HepG2 (cell line): ENCODE measurements at regions not wholly inside any gene's neighbourhood (a gene's known extent, or its start where the extent isn't known, plus 50 kb on each side); places are given as distances from the start of the nearest gene placed in this dataset.

Experiments
- ATAC-seq: fragments of 200-7000 bp; cut with Tn5 transposase; 3 replicates; pipeline ENCODE4 v1.9.1; 2020; ENCODE audit warnings: mild to moderate bottlenecking, moderate library complexity
- BruUV-seq: library from RNA; stranded (reverse); fragments of 400-500 nt; replicated peaks from 2 replicates; lab custom pipeline; 2021; lab: Mats Ljungman, UMichigan
- CTCF ChIA-PET: fragments of 300-600 bp; formaldehyde crosslinking; extraction: SDS; loops from one replicate; lab custom pipeline; 2021; ENCODE audit warnings: low total read pairs, inconsistent platforms, low intra/inter-chr PET ratio; lab: Yijun Ruan, JAX
- POLR2A ChIA-PET: fragments of 350-600 bp; sonication (Branson Sonifier 250); formaldehyde crosslinking; loops from one replicate; lab custom pipeline; 2020; ENCODE audit warnings: antibody characterized with exemption, inconsistent platforms; lab: Yijun Ruan, JAX
- DNase-seq: peaks from one replicate; pipeline ENCODE4 v3.0.0-alpha.2; 2015; ENCODE audit warnings: low spot score
- FAIRE-seq: peaks from 3 replicates; lab custom pipeline; 2011; peaks lifted over from hg19 to GRCh38; lab: Jason Lieb, UNC
- H2AFZ ChIP-seq: one replicate; pipeline ENCODE4 v1.6.1; 2011; ENCODE audit warnings: low read length, inconsistent platforms
- H3K27ac ChIP-seq: fragments of 300-600 bp; 3 replicates; pipeline ENCODE4 v1.8.0; 2011; ENCODE audit warnings: mixed run types, mild to moderate bottlenecking, mixed read lengths, low read length, inconsistent platforms; ENCODE audit not compliant: insufficient read depth; ENCODE audit errors: extremely low read length
- H3K27me3 ChIP-seq, 2 experiments: fragments of 200-600 bp in 1 of 2; 2 replicates in 1 of 2; 3 replicates in 1 of 2; pipeline versions ENCODE4 v1.6.0 to v1.8.0; 2011; ENCODE audit warnings: low read length in 2 of 2, mild to moderate bottlenecking in 2 of 2, moderate library complexity in 2 of 2, inconsistent platforms in 1 of 2; ENCODE audit not compliant: insufficient read depth in 2 of 2, control insufficient read depth in 1 of 2
- H3K36me3 ChIP-seq, 2 experiments: fragments of 200-600 bp in 1 of 2; replicated peaks in 1 of 2; 2 replicates in 1 of 2; 3 replicates in 1 of 2; pipeline versions ENCODE4 v1.5.1 to v1.8.0; 2011; ENCODE audit warnings: low read length in 2 of 2, inconsistent platforms in 1 of 2; ENCODE audit not compliant: insufficient read depth in 2 of 2, control insufficient read depth in 1 of 2
- H3K4me1 ChIP-seq: 2 replicates; pipeline ENCODE4 v1.5.1; 2012; ENCODE audit warnings: low read length, inconsistent platforms; ENCODE audit not compliant: insufficient read depth
- H3K4me2 ChIP-seq: 2 replicates; pipeline ENCODE4 v1.6.0; 2011; ENCODE audit warnings: low read depth, low read length, inconsistent platforms
- H3K4me3 ChIP-seq, 3 experiments: fragments of 200-600 bp in 1 of 3; sonication (generic), shearing (Covaris generic) in 1 of 3; replicated peaks in 1 of 3; 2 replicates each; pipeline ENCODE4 v1.5.1; 2011 to 2016; ENCODE audit warnings: low read length in 3 of 3, inconsistent platforms in 2 of 3, low read depth in 2 of 3, mild to moderate bottlenecking in 2 of 3, control low read depth in 1 of 3, mixed read lengths in 1 of 3; ENCODE audit not compliant: insufficient read depth in 1 of 3
- H3K79me2 ChIP-seq: one replicate; pipeline ENCODE4 v1.6.1; 2011; ENCODE audit warnings: low read length, inconsistent platforms; ENCODE audit not compliant: insufficient read depth
- H3K9ac ChIP-seq: 2 replicates; pipeline ENCODE4 v1.6.0; 2011; ENCODE audit warnings: mild to moderate bottlenecking, low read depth, low read length, inconsistent platforms; ENCODE audit not compliant: insufficient read depth
- H3K9me3 ChIP-seq: 2 replicates; pipeline ENCODE4 v1.5.1; 2012; ENCODE audit warnings: mild to moderate bottlenecking, low read length
- H4K20me1 ChIP-seq: 2 replicates; pipeline ENCODE4 v1.6.0; 2011; ENCODE audit warnings: inconsistent platforms, mild to moderate bottlenecking, low read length, moderate library complexity; ENCODE audit not compliant: insufficient read depth
- HHEX ChIP-seq: IDR thresholded peaks from 2 replicates; pipeline ENCODE4 v1.6.1; 2016; ENCODE audit warnings: control low read depth
- IRF2 ChIP-seq: IDR thresholded peaks from 2 replicates; pipeline ENCODE4 v1.6.1; 2018; ENCODE audit warnings: missing genetic modification reagents, missing compliant biosample characterization
- NKX3-1 ChIP-seq: sonication (generic); formaldehyde crosslinking; IDR thresholded peaks from 2 replicates; pipeline ENCODE4 v1.5.0; 2020; ENCODE audit warnings: missing genetic modification reagents
- PHF8 ChIP-seq: sonication (generic); formaldehyde crosslinking; IDR thresholded peaks from 2 replicates; pipeline ENCODE4 v1.5.0; 2020; ENCODE audit warnings: missing genetic modification reagents
- PLRG1 ChIP-seq: fragments of 450-650 bp; conservative IDR thresholded peaks from 2 replicates; pipeline ENCODE4 v1.6.1; 2016
- SRY ChIP-seq: sonication (generic); formaldehyde crosslinking; IDR thresholded peaks from 2 replicates; pipeline ENCODE4 v1.8.0; 2022; ENCODE audit warnings: mild to moderate bottlenecking, missing genetic modification reagents
- WGBS: methylation state at CpG from one replicate; pipeline ENCODE4 v1.1.6; 2017; ENCODE audit warnings: low lambda C conversion rate; 5-methylcytosine and 5-hydroxymethylcytosine counted together
- in situ Hi-C: cut with HindIII; loops from 2 replicates; pipeline ENCODE4 v1.10.0; 2017; ENCODE audit warnings: low pct_unique_long_range_greater_than_20kb; ENCODE audit not compliant: extremely low pct_ligation_motif_present
- intact Hi-C: fragments of 100-400 bp; cut with micrococcal nuclease; formaldehyde crosslinking; loops from one replicate; pipeline ENCODE4 v1.10.0; 2022; ENCODE audit not compliant: unreplicated experiment
- TF ChIP-seq, protein P1 (sequence below): sonication (generic); formaldehyde crosslinking; IDR thresholded peaks from 2 replicates; pipeline ENCODE4 v1.4.0; 2020; ENCODE audit warnings: missing genetic modification reagents, borderline replicate concordance
- TF ChIP-seq, protein P2 (sequence below): sonication (generic); formaldehyde crosslinking; IDR thresholded peaks from 2 replicates; pipeline ENCODE4 v1.9.0; 2021; ENCODE audit warnings: missing genetic modification reagents, borderline replicate concordance
- TF ChIP-seq, protein P3 (sequence below): sonication (generic); formaldehyde crosslinking; IDR thresholded peaks from 2 replicates; pipeline ENCODE4 v1.4.0; 2020; ENCODE audit warnings: missing genetic modification reagents, low read depth, mild to moderate bottlenecking, borderline replicate concordance

DNA sequence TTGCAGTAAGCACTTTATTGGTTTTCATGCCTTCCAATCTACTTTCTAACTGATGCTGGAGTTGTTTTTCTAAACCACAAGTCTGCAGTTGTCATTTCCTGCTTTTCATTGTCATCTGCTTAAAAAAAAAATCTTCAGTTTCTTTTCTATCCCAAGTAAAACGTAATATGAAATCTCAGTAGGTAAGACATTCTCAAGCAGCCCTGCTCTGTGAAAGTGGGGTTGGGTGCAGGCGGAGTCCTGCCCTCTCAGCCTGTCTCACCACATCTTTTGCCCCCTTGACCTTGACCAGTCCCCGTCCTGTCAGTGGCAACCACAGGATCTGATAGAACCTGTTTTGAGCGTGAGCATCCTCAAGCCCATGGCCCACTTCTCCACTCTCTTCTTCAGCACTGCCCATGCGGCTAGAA, 80.0 kb upstream of the CPO start:
- ChIA-PET POLR2A (no interaction called here), CTCF (no interaction called here)
- no peaks in the 10 kb centered on the region for H4K20me1 ChIP-seq
- TF ChIP-seq, protein P1, sequence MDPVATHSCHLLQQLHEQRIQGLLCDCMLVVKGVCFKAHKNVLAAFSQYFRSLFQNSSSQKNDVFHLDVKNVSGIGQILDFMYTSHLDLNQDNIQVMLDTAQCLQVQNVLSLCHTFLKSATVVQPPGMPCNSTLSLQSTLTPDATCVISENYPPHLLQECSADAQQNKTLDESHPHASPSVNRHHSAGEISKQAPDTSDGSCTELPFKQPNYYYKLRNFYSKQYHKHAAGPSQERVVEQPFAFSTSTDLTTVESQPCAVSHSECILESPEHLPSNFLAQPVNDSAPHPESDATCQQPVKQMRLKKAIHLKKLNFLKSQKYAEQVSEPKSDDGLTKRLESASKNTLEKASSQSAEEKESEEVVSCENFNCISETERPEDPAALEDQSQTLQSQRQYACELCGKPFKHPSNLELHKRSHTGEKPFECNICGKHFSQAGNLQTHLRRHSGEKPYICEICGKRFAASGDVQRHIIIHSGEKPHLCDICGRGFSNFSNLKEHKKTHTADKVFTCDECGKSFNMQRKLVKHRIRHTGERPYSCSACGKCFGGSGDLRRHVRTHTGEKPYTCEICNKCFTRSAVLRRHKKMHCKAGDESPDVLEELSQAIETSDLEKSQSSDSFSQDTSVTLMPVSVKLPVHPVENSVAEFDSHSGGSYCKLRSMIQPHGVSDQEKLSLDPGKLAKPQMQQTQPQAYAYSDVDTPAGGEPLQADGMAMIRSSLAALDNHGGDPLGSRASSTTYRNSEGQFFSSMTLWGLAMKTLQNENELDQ, result no peak
- TF ChIP-seq IRF2 (CRISPR knock-in tag) (no peak), HHEX (CRISPR knock-in tag) (no peak), NKX3-1 (CRISPR knock-in tag) (no peak), SRY (CRISPR knock-in tag) (no peak), PHF8 (CRISPR knock-in tag) (no peak), PLRG1 (no peak)
- TF ChIP-seq, protein P2, sequence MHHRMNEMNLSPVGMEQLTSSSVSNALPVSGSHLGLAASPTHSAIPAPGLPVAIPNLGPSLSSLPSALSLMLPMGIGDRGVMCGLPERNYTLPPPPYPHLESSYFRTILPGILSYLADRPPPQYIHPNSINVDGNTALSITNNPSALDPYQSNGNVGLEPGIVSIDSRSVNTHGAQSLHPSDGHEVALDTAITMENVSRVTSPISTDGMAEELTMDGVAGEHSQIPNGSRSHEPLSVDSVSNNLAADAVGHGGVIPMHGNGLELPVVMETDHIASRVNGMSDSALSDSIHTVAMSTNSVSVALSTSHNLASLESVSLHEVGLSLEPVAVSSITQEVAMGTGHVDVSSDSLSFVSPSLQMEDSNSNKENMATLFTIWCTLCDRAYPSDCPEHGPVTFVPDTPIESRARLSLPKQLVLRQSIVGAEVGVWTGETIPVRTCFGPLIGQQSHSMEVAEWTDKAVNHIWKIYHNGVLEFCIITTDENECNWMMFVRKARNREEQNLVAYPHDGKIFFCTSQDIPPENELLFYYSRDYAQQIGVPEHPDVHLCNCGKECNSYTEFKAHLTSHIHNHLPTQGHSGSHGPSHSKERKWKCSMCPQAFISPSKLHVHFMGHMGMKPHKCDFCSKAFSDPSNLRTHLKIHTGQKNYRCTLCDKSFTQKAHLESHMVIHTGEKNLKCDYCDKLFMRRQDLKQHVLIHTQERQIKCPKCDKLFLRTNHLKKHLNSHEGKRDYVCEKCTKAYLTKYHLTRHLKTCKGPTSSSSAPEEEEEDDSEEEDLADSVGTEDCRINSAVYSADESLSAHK (CRISPR knock-in tag), result no peak
- TF ChIP-seq, protein P3, sequence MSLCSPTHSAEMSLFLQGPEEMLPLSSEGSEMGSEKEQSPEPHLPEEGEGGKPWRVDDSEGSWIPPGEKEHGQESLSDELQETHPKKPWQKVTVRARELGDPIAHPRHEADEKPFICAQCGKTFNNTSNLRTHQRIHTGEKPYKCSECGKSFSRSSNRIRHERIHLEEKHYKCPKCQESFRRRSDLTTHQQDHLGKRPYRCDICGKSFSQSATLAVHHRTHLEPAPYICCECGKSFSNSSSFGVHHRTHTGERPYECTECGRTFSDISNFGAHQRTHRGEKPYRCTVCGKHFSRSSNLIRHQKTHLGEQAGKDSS, result no peak
- H3K27ac ChIP-seq, result no peak overlapping the region
- H3K27me3 ChIP-seq, result no peaks in the 10 kb centered on the region; a peak in 1 of 5 replicates
- H3K4me2 ChIP-seq, result no peak overlapping the region
- no peaks in the 10 kb centered on the region for H3K4me1 ChIP-seq
- H3K9me3 ChIP-seq, result no peaks in the 10 kb centered on the region
- H3K79me2 ChIP-seq, result no peaks in the 10 kb centered on the region
- intact Hi-C loops, result no loop called here
- ATAC-seq (no peak), FAIRE-seq (no peak), DNase-seq (no peak)
- WGBS, result 24% methylated on average over 5 of the region's 5 CpGs
- in situ Hi-C loops, result no loop called here
- H3K36me3 ChIP-seq, result no peaks in the 10 kb centered on the region
- H3K4me3 ChIP-seq, result no peak overlapping the region
- no peak overlapping the region for H2AFZ ChIP-seq
- no peak overlapping the region for H3K9ac ChIP-seq
- no TSS peak for BruUV-seq
